ENCODE measurements at regions not wholly inside any gene's neighbourhood (a gene's known extent, or its start where the extent isn't known, plus 50 kb on each side); places are given as distances from the start of the nearest gene placed in this dataset.

- DNase-seq (ENCODE audit: low read depth, low spot score): no peak
- Histone ChIP-seq H3K9me1 (ENCODE audit: control insufficient read depth, extremely low read depth, insufficient read depth, low read length) (no peaks in the 10 kb centered on the region), H4K20me1 (ENCODE audit: control insufficient read depth, extremely low read depth, insufficient read depth, low read length) (no peaks in the 10 kb centered on the region), H2AFZ (ENCODE audit: control insufficient read depth, low read length) (no peak overlapping the region), H3K9me3 (ENCODE audit: control insufficient read depth, low read depth, low read length) (peaks cover 3% of the 10 kb centered on the region), H3K36me3 (ENCODE audit: control insufficient read depth in 2 of 2, extremely low read depth in 1 of 2, insufficient read depth in 2 of 2, low read length in 2 of 2) (no peaks in the 10 kb centered on the region), H3K79me2 (ENCODE audit: control insufficient read depth, insufficient read depth, low read length) (no peaks in the 10 kb centered on the region), H3K4me1 (ENCODE audit: control insufficient read depth, extremely low read depth, insufficient read depth, low read length) (no peaks in the 10 kb centered on the region), H3K27ac (ENCODE audit: control insufficient read depth, insufficient read depth, low read length) (no peak overlapping the region), H3K4me2 (ENCODE audit: control insufficient read depth, extremely low read depth, insufficient read depth, low read depth, low read length) (no peak overlapping the region), H3K9ac (ENCODE audit: control insufficient read depth, extremely low read depth, insufficient read depth, low read length) (no peak overlapping the region), H3K27me3 (ENCODE audit: control insufficient read depth, extremely low read depth, insufficient read depth, low read length) (no peaks in the 10 kb centered on the region), H3K4me3 (ENCODE audit: control insufficient read depth in 2 of 3, extremely low read depth in 1 of 3, insufficient read depth in 2 of 3, low read depth in 1 of 3, low read length in 3 of 3) (no peak overlapping the region)
- TF ChIP-seq CTCF (optimal IDR thresholded peaks at IDR 0.05 in 1 of 3, IDR thresholded peaks at IDR 0.05 in 1 of 3, conservative IDR thresholded peaks at IDR 0.05 in 1 of 3; ENCODE audit: extremely low read depth in 1 of 3, insufficient read depth in 2 of 3, low read length in 3 of 3) (no peak), EZH2 (IDR thresholded peaks at IDR 0.05; ENCODE audit: low read length) (no peak)
- FAIRE-seq: no peak
- dilution Hi-C loops (cut with MboI; ENCODE audit: extremely low pct_ligation_motif_present, low sequenced_read_pairs): no loop called here
Observed at GRCh38 chr5:107168086-107168485, 502.7 kb downstream of the EFNA5 start.

GRCh38 chr5:107165296-107165695 lies 505.4 kb downstream of the EFNA5 start:
- dilution Hi-C loops (cut with MboI; ENCODE audit: extremely low pct_ligation_motif_present, low sequenced_read_pairs): no loop called here
- no peak for TF ChIP-seq EZH2 (IDR thresholded peaks at IDR 0.05; ENCODE audit: low read length)
- TF ChIP-seq CTCF (optimal IDR thresholded peaks at IDR 0.05 in 1 of 3, IDR thresholded peaks at IDR 0.05 in 1 of 3, conservative IDR thresholded peaks at IDR 0.05 in 1 of 3; ENCODE audit: extremely low read depth in 1 of 3, insufficient read depth in 2 of 3, low read length in 3 of 3): no peak
- Histone ChIP-seq H4K20me1 (ENCODE audit: control insufficient read depth, extremely low read depth, insufficient read depth, low read length) (no peaks in the 10 kb centered on the region), H3K9ac (ENCODE audit: control insufficient read depth, extremely low read depth, insufficient read depth, low read length) (no peak overlapping the region), H3K27me3 (ENCODE audit: control insufficient read depth, extremely low read depth, insufficient read depth, low read length) (no peaks in the 10 kb centered on the region), H2AFZ (ENCODE audit: control insufficient read depth, low read length) (no peak overlapping the region), H3K4me2 (ENCODE audit: control insufficient read depth, extremely low read depth, insufficient read depth, low read depth, low read length) (no peak overlapping the region), H3K9me1 (ENCODE audit: control insufficient read depth, extremely low read depth, insufficient read depth, low read length) (no peaks in the 10 kb centered on the region), H3K36me3 (ENCODE audit: control insufficient read depth in 2 of 2, extremely low read depth in 1 of 2, insufficient read depth in 2 of 2, low read length in 2 of 2) (no peaks in the 10 kb centered on the region), H3K4me1 (ENCODE audit: control insufficient read depth, extremely low read depth, insufficient read depth, low read length) (no peaks in the 10 kb centered on the region), H3K27ac (ENCODE audit: control insufficient read depth, insufficient read depth, low read length) (no peak overlapping the region), H3K79me2 (ENCODE audit: control insufficient read depth, insufficient read depth, low read length) (no peaks in the 10 kb centered on the region), H3K9me3 (ENCODE audit: control insufficient read depth, low read depth, low read length) (no peaks in the 10 kb centered on the region), H3K4me3 (ENCODE audit: control insufficient read depth in 2 of 3, extremely low read depth in 1 of 3, insufficient read depth in 2 of 3, low read depth in 1 of 3, low read length in 3 of 3) (no peak overlapping the region)
- no peak for DNase-seq (ENCODE audit: low read depth, low spot score)
- no peak for FAIRE-seq
